ENCODE measurements at regions not wholly inside any gene's neighbourhood (a gene's known extent, or its start where the extent isn't known, plus 50 kb on each side); places are given as distances from the start of the nearest gene placed in this dataset.

GRCh38 chr4:100935090-100935489, 412.2 kb downstream of the PPP3CA start:
- Histone ChIP-seq H3K27ac (no peak overlapping the region), H3K4me3 (no peak overlapping the region)
- DNase-seq (ENCODE audit: low spot score): no peak
- no peak for TF ChIP-seq CTCF (IDR thresholded peaks at IDR 0.05)

- no peak for DNase-seq (ENCODE audit: low spot score)
- TF ChIP-seq CTCF (IDR thresholded peaks at IDR 0.05): no peak
- Histone ChIP-seq H3K4me3 (no peak overlapping the region), H3K27ac (no peak overlapping the region)
Observed at GRCh38 chr4:100933628-100934027, 413.7 kb downstream of the PPP3CA start.

- TF ChIP-seq CTCF (IDR thresholded peaks at IDR 0.05): no peak
- DNase-seq (ENCODE audit: low spot score): no peak
- H3K4me3 ChIP-seq: no peak overlapping the region
- H3K27ac ChIP-seq: no peak overlapping the region
Observed at GRCh38 chr4:100929758-100930157, 411.9 kb upstream of the EMCN start.

- no peak overlapping the region for H3K27ac ChIP-seq
- DNase-seq (ENCODE audit: low spot score): no peak
- no peak for TF ChIP-seq CTCF (IDR thresholded peaks at IDR 0.05)
Observed at GRCh38 chr4:100929135-100929534, 411.3 kb upstream of the EMCN start.

GRCh38 chr4:100926039-100926717, 408.4 kb upstream of the EMCN start:
- Histone ChIP-seq H3K27ac (no peak overlapping the region), H3K4me3 (no peak overlapping the region)
- no peak for TF ChIP-seq CTCF (IDR thresholded peaks at IDR 0.05)
- DNase-seq (ENCODE audit: low spot score): no peak

More at GRCh38 chr4:100929135-100929534, 411.3 kb upstream of the EMCN start:
- no peak overlapping the region for H3K4me3 ChIP-seq

- DNase-seq (ENCODE audit: low spot score): no peak
- no peak for TF ChIP-seq CTCF (IDR thresholded peaks at IDR 0.05)
- Histone ChIP-seq H3K27ac (no peak overlapping the region), H3K4me3 (no peak overlapping the region)
Observed at GRCh38 chr4:100913685-100914084, 395.9 kb upstream of the EMCN start.

- Histone ChIP-seq H3K27ac (no peak overlapping the region), H3K4me3 (no peak overlapping the region)
- TF ChIP-seq CTCF (IDR thresholded peaks at IDR 0.05): no peak
- DNase-seq (ENCODE audit: low spot score): no peak
Observed at GRCh38 chr4:100908540-100908939, 390.7 kb upstream of the EMCN start.

Measured in coronary artery (tissue), 2 donors.